Body of pancreas (tissue), 4 donors: ENCODE measurements at regions not wholly inside any gene's neighbourhood (a gene's known extent, or its start where the extent isn't known, plus 50 kb on each side); places are given as distances from the start of the nearest gene placed in this dataset.
A peak's percentile ranks its signal among the peaks of the same experiment; 100 is the strongest.

ENCODE experiments used
- ATAC-seq: fragments of 150-250 bp; one replicate; pipeline ENCODE4 v1.9.1; 2016
- DNase-seq, 4 donors: peaks; one replicate each; pipeline ENCODE4 v3.0.0-alpha.2; 2019
- H3K27ac ChIP-seq, 4 donors: fragments of 200-600 bp; sonication (generic); 1 replicate in 3 of 4; 2 replicates in 1 of 4; pipeline versions ENCODE4 v1.5.1 to v1.6.1; 2016 to 2019; ENCODE audit warnings: mild to moderate bottlenecking in 1 of 4, mixed read lengths in 1 of 4, moderate library complexity in 1 of 4
- H3K27me3 ChIP-seq, 2 donors: fragments of 200-600 bp; sonication (generic); one replicate each; pipeline ENCODE4 v1.6.0; 2016; ENCODE audit warnings: mild to moderate bottlenecking in 1 of 2
- H3K36me3 ChIP-seq, 2 donors: fragments of 200-600 bp; sonication (generic); replicated peaks in 1 of 2; 2 replicates each; pipeline ENCODE4 v1.5.1; 2016; ENCODE audit warnings: low read depth in 2 of 2; ENCODE audit not compliant: insufficient read depth in 1 of 2
- H3K4me1 ChIP-seq: fragments of 200-600 bp; sonication (generic); one replicate; pipeline ENCODE4 v1.6.0; 2016
- H3K4me3 ChIP-seq, 2 donors: fragments of 200-600 bp; sonication (generic); 1 replicate in 1 of 2; 2 replicates in 1 of 2; pipeline ENCODE4 v1.5.1; 2016 to 2019
- H3K9me3 ChIP-seq, 3 donors: fragments of 200-600 bp; sonication (generic); 1 replicate in 2 of 3; 2 replicates in 1 of 3; pipeline ENCODE4 v1.5.1; 2016
- POLR2A ChIP-seq, 3 donors: fragments of 450-650 bp; IDR thresholded peaks; one replicate each; pipeline ENCODE4 v1.6.1; 2016; ENCODE audit warnings: antibody characterized with exemption in 3 of 3, mild to moderate bottlenecking in 2 of 3
- WGBS, 2 donors: methylation state at CpG; one replicate each; pipeline ENCODE4 v1.1.5; 2017; 5-methylcytosine and 5-hydroxymethylcytosine counted together
- intact Hi-C: fragments of 100-400 bp; cut with DNase I; formaldehyde crosslinking; loops from one replicate; pipeline ENCODE4 v1.15.1; 2023
- TF ChIP-seq, protein P1 (sequence below), 7 experiments: fragments of 450-650 bp in 4 of 7; fragments of 200-600 bp in 3 of 7; sonication (generic) in 3 of 7; IDR thresholded peaks; one replicate each; pipeline ENCODE4 v1.5.1; 2016 to 2019; ENCODE audit warnings: antibody characterized with exemption in 7 of 7

DNA sequence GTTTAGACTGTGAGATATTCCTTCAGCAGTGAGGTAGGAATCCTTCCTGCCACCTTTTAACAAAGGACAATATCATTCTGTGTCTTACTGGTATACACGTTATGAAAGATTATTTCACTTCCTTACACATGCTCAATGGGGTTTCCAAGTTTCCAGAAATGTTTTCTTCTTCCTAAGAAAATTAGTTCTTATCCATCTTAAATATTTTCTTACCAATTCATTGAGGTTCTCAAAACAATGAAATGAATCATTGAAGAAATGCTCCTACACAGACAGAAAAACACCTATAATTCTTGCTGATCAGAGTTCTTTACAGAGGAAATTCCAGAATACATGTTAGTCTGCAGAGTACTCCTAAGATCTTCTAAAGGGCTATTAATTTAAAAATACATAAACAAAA, 51.4 kb upstream of the SEC61G start:
- Histone ChIP-seq H3K4me3 (no peak overlapping the region), H3K9me3 (no peaks in the 10 kb centered on the region), H3K27me3 (no peaks in the 10 kb centered on the region), H3K27ac (no peak overlapping the region), H3K36me3 (no peaks in the 10 kb centered on the region), H3K4me1 (no peaks in the 10 kb centered on the region)
- intact Hi-C loops, result no loop called here
- DNase-seq (no peak), ATAC-seq (no peak)
- WGBS, 2 donors, result 76 to 77% methylated on average over 1 of the region's 1 CpG
- TF ChIP-seq POLR2A (IDR thresholded peaks at IDR 0.05), result no peak
- TF ChIP-seq, protein P1, sequence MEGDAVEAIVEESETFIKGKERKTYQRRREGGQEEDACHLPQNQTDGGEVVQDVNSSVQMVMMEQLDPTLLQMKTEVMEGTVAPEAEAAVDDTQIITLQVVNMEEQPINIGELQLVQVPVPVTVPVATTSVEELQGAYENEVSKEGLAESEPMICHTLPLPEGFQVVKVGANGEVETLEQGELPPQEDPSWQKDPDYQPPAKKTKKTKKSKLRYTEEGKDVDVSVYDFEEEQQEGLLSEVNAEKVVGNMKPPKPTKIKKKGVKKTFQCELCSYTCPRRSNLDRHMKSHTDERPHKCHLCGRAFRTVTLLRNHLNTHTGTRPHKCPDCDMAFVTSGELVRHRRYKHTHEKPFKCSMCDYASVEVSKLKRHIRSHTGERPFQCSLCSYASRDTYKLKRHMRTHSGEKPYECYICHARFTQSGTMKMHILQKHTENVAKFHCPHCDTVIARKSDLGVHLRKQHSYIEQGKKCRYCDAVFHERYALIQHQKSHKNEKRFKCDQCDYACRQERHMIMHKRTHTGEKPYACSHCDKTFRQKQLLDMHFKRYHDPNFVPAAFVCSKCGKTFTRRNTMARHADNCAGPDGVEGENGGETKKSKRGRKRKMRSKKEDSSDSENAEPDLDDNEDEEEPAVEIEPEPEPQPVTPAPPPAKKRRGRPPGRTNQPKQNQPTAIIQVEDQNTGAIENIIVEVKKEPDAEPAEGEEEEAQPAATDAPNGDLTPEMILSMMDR (IDR thresholded peaks at IDR 0.05), result no peak

DNA sequence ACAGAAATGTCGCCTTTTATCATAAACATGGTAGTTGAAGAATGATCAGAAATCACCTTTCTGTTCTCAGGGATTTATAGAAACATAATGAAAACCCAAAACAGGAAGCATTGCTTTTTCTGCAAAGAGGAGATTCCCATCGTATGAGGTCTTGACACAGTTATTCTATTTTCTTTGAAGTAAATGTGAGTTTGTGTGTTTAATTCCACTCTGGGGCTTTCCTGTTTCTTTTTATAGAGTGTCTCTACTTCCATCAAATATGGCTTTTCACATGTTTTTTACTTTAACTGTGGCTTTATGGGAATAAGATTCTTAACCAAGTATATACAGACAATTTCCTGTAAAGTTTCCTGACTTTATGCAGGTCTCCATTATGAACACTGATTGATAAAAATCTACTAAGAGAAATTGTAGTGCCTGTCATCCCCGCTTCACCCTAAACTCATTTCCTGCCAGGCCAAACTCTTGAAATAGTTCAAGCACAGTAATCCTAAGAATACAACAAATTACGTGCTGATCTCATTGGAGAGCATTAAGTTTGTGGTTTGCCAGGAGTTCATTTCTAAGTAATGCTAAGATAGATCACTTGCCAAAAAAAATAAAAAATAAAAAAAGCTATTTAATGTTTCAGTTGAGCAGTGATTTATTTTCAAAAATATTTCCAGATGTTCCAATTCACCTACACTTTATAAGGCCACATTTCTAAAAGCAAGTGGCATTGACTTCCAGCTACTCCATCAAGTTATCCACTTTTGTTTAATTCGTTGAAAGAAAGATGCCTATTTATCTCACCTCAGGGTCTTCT, 52.2 kb upstream of the SEC61G start:
- ATAC-seq, result no peak
- Histone ChIP-seq H3K4me1 (no peaks in the 10 kb centered on the region), H3K27ac (no peak overlapping the region), H3K4me3 (no peak overlapping the region), H3K9me3 (no peaks in the 10 kb centered on the region), H3K36me3 (no peaks in the 10 kb centered on the region), H3K27me3 (no peaks in the 10 kb centered on the region)
- 69 to 82% methylated on average over 5 of the region's 5 CpGs for WGBS, 2 donors
- intact Hi-C loops, result no loop called here
- TF ChIP-seq, protein P1 (IDR thresholded peaks at IDR 0.05), result no peak
- no peak for TF ChIP-seq POLR2A (IDR thresholded peaks at IDR 0.05)
- no peak for DNase-seq

DNA sequence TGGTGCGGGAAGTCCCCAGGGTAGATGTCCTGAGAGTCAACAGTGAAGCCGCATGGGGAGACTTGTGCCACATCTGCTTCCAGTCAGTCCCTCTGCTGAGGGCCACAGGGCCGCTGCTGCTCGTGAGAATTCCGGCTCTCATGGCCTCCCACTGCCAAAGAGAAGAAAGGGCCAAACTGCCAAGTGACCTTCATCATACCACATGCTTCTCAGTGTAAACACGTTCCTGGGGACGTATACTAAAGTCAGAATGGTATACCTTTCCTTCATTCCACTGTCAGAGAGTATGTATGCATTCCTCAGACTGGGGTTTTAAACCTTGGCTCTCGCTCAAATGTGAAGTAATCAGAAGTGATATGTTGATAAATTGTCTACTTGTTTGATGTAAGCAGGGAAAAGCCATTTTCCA, 52.8 kb upstream of the SEC61G start:
- Histone ChIP-seq H3K27me3 (no peaks in the 10 kb centered on the region), H3K36me3 (no peaks in the 10 kb centered on the region), H3K27ac (no peak overlapping the region), H3K4me3 (no peak overlapping the region), H3K9me3 (no peaks in the 10 kb centered on the region), H3K4me1 (no peaks in the 10 kb centered on the region)
- TF ChIP-seq, protein P1 (IDR thresholded peaks at IDR 0.05), result no peak
- no peak for TF ChIP-seq POLR2A (IDR thresholded peaks at IDR 0.05)
- intact Hi-C loops, result no loop called here
- peak in 1 of 4 donors; percentile 18 for DNase-seq
- ATAC-seq, result peak; percentile 40
- WGBS, 2 donors, result 37 to 39% methylated on average over 8 of the region's 8 CpGs

DNA sequence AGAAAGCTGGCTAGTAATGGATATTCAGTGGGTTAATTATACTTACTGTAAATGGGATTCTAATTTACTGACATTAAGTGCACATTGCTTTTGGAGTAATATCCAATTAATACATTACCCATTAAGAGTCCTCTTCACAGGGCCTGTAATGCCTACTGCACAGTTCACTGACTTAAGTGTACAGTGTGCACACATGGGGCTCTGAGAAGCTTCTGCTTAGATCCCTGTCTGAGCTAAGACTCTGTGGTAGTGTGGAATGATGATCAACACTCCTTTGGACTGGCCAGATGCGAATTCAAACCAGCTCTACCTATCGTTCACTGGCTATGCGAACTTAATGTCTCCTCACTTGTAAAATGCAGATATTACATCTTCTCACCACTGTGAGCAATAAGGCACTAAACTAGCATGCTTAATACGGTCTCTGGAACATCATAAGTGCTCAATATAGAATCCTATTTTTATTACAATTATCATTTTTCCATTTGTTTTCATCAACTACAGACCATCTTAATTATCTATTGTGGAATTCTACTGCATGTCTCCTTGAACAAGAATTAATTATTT, 53.8 kb upstream of the SEC61G start:
- intact Hi-C loops, result no loop called here
- Histone ChIP-seq H3K27me3 (no peaks in the 10 kb centered on the region), H3K36me3 (no peaks in the 10 kb centered on the region), H3K9me3 (no peaks in the 10 kb centered on the region), H3K4me3 (no peak overlapping the region), H3K27ac (no peak overlapping the region), H3K4me1 (no peaks in the 10 kb centered on the region)
- no peak for DNase-seq
- TF ChIP-seq, protein P1 (IDR thresholded peaks at IDR 0.05), result no peak
- no peak for TF ChIP-seq POLR2A (IDR thresholded peaks at IDR 0.05)
- ATAC-seq, result no peak
- 88 to 89% methylated on average over 4 of the region's 4 CpGs for WGBS, 2 donors

DNA sequence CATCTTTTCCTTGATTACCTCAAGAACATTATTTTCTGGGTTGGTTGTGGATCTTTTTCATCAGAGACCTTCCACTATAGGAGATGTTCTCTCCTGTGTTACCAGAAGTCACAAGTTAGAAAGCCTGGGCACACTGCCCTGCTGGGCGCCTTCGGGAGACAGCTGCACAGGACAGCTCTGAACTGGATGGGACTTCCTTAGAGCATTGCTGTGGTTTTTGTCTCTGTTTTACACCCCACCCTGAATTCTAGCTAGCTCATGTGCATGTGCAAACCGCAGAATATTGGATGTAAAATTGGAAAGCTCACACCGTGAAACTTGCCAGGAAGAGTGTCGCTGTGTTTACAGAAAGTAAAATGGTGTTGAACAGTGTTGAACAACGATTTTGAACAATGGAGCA, 54.4 kb upstream of the SEC61G start:
- no peak for TF ChIP-seq POLR2A (IDR thresholded peaks at IDR 0.05)
- TF ChIP-seq, protein P1 (IDR thresholded peaks at IDR 0.05), result no peak
- Histone ChIP-seq H3K4me1 (no peaks in the 10 kb centered on the region), H3K36me3 (no peaks in the 10 kb centered on the region), H3K9me3 (no peaks in the 10 kb centered on the region), H3K27me3 (no peaks in the 10 kb centered on the region), H3K4me3 (no peak overlapping the region), H3K27ac (no peak overlapping the region)
- no peak for ATAC-seq
- intact Hi-C loops, result no loop called here
- DNase-seq, result no peak
- WGBS, 2 donors, result 69% methylated on average over 5 to 6 of the region's 6 CpGs
